IMR-90 (cell line): ENCODE measurements at regions not wholly inside any gene's neighbourhood (a gene's known extent, or its start where the extent isn't known, plus 50 kb on each side); places are given as distances from the start of the nearest gene placed in this dataset.

Experiments
- ATAC-seq: fragments of 200-7000 bp; cut with Tn5 transposase; 2 replicates; pipeline ENCODE4 v1.9.1; 2020; ENCODE audit warnings: low read depth, mild to moderate bottlenecking, moderate library complexity
- BruUV-seq: library from RNA; stranded (reverse); fragments of 400-500 nt; replicated peaks from 2 replicates; lab custom pipeline; 2021; lab: Mats Ljungman, UMichigan
- CTCF ChIA-PET: fragments of 300-600 bp; formaldehyde crosslinking; extraction: SDS; loops from one replicate; lab custom pipeline; 2021; ENCODE audit warnings: antibody characterized with exemption; lab: Yijun Ruan, JAX
- POLR2A ChIA-PET: fragments of 300-600 bp; sonication (Branson Sonifier 250); formaldehyde crosslinking; loops from one replicate; lab custom pipeline; 2022; ENCODE audit warnings: antibody characterized with exemption; ENCODE audit not compliant: unreplicated experiment; lab: Charles Lee
- DNase-seq: peaks from one replicate; pipeline ENCODE4 v3.0.0; 2013
- H2AFZ ChIP-seq: replicated peaks from 2 replicates; pipeline ENCODE3; 2013; ENCODE audit warnings: low read length, mild to moderate bottlenecking; ENCODE audit not compliant: poor library complexity
- H2AK5ac ChIP-seq: 2 replicates; pipeline ENCODE4 v1.6.1; 2013; ENCODE audit warnings: low read depth, low read length, inconsistent platforms
- H2AK9ac ChIP-seq: replicated peaks from 2 replicates; pipeline ENCODE3; 2013; ENCODE audit warnings: mild to moderate bottlenecking, low read depth, low read length, moderate library complexity; ENCODE audit not compliant: poor library complexity
- H2BK120ac ChIP-seq: 2 replicates; pipeline ENCODE4 v1.6.1; 2013; ENCODE audit warnings: low read depth, low read length, inconsistent platforms
- H2BK15ac ChIP-seq: 3 replicates; pipeline ENCODE4 v1.6.1; 2013; ENCODE audit warnings: low read depth, low read length, inconsistent platforms
- H2BK20ac ChIP-seq: 2 replicates; pipeline ENCODE4 v1.6.1; 2013; ENCODE audit warnings: low read depth, mild to moderate bottlenecking, inconsistent platforms, low read length, moderate library complexity
- H2BK5ac ChIP-seq: 2 replicates; pipeline ENCODE4 v1.6.1; 2013; ENCODE audit warnings: mild to moderate bottlenecking, low read depth, low read length, inconsistent platforms; ENCODE audit not compliant: poor library complexity, severe bottlenecking
- H3K14ac ChIP-seq: replicated peaks from 2 replicates; pipeline ENCODE4 v1.6.1; 2013; ENCODE audit warnings: low read depth, low read length, inconsistent platforms
- H3K18ac ChIP-seq: 2 replicates; pipeline ENCODE4 v1.6.1; 2013; ENCODE audit warnings: low read depth, low read length, control low read depth
- H3K23ac ChIP-seq: 2 replicates; pipeline ENCODE4 v1.6.1; 2013; ENCODE audit warnings: low read depth, low read length, inconsistent platforms
- H3K27ac ChIP-seq: 2 replicates; pipeline ENCODE4 v1.5.1; 2013; ENCODE audit warnings: mild to moderate bottlenecking, control low read depth, low read length; ENCODE audit not compliant: insufficient read depth
- H3K27me3 ChIP-seq: 2 replicates; pipeline ENCODE4 v1.6.1; 2013; ENCODE audit warnings: low read length; ENCODE audit not compliant: control insufficient read depth, insufficient read depth
- H3K36me3 ChIP-seq: 2 replicates; pipeline ENCODE4 v1.6.1; 2013; ENCODE audit warnings: low read length, mixed read lengths; ENCODE audit not compliant: control insufficient read depth, insufficient read depth
- H3K4ac ChIP-seq: 2 replicates; pipeline ENCODE4 v1.6.1; 2013; ENCODE audit warnings: low read depth, low read length, inconsistent platforms
- H3K4me1 ChIP-seq: 2 replicates; pipeline ENCODE4 v1.6.1; 2013; ENCODE audit warnings: low read length, mixed read lengths; ENCODE audit not compliant: control insufficient read depth, insufficient read depth
- H3K4me2 ChIP-seq: 2 replicates; pipeline ENCODE4 v1.6.1; 2013; ENCODE audit warnings: low read depth, mild to moderate bottlenecking, control low read depth, low read length, moderate library complexity
- H3K4me3 ChIP-seq: 2 replicates; pipeline ENCODE4 v1.5.1; 2013; ENCODE audit warnings: low read depth, mild to moderate bottlenecking, control low read depth, low read length, moderate library complexity; ENCODE audit not compliant: insufficient read depth
- H3K56ac ChIP-seq: 2 replicates; pipeline ENCODE4 v1.6.1; 2013; ENCODE audit warnings: low read length, inconsistent platforms; ENCODE audit not compliant: insufficient read depth; ENCODE audit errors: extremely low read depth
- H3K79me1 ChIP-seq, 2 experiments: 2 replicates each; pipeline ENCODE4 v1.6.1; 2013; ENCODE audit warnings: low read length in 2 of 2, inconsistent platforms in 1 of 2, low read depth in 1 of 2
- H3K9ac ChIP-seq: 2 replicates; pipeline ENCODE4 v1.6.1; 2013; ENCODE audit warnings: low read depth, low read length, control low read depth
- H3K9me1 ChIP-seq: 2 replicates; pipeline ENCODE4 v1.6.1; 2013; ENCODE audit warnings: low read length, inconsistent platforms; ENCODE audit not compliant: insufficient read depth
- H3K9me3 ChIP-seq: 2 replicates; pipeline ENCODE4 v1.6.1; 2013; ENCODE audit warnings: low read length; ENCODE audit not compliant: control insufficient read depth, insufficient read depth
- H4K20me1 ChIP-seq: 2 replicates; pipeline ENCODE4 v1.6.1; 2013; ENCODE audit warnings: low read length, inconsistent platforms; ENCODE audit not compliant: insufficient read depth
- H4K5ac ChIP-seq: 2 replicates; pipeline ENCODE4 v1.6.1; 2013; ENCODE audit warnings: mild to moderate bottlenecking, low read depth, low read length, control low read depth
- H4K8ac ChIP-seq, 2 experiments: 2 replicates each; pipeline ENCODE4 v1.6.1; 2013; ENCODE audit warnings: low read depth in 2 of 2, low read length in 2 of 2, control low read depth in 1 of 2, inconsistent platforms in 1 of 2
- H4K91ac ChIP-seq: 2 replicates; pipeline ENCODE4 v1.6.1; 2013; ENCODE audit warnings: low read depth, low read length, inconsistent platforms; ENCODE audit not compliant: insufficient read depth
- BHLHE40 ChIP-seq: fragments of 150-350 bp; IDR thresholded peaks from 2 replicates; pipeline ENCODE4 v1.6.1; 2016; ENCODE audit warnings: mild to moderate bottlenecking, low read depth, low read length
- CEBPB ChIP-seq: IDR thresholded peaks from 2 replicates; pipeline ENCODE4 v1.6.1; 2012; ENCODE audit warnings: low read depth, low read length, improper control_type of control experiment
- CHD1 ChIP-seq: IDR thresholded peaks from 2 replicates; pipeline ENCODE4 v1.6.1; 2012; ENCODE audit warnings: low read depth, low read length, improper control_type of control experiment
- CTCF ChIP-seq: conservative IDR thresholded peaks from 2 replicates; pipeline ENCODE4 v1.5.1; 2012; ENCODE audit warnings: mild to moderate bottlenecking, low read depth, low read length, improper control_type of control experiment
- FOS ChIP-seq: fragments of 150-350 bp; IDR thresholded peaks from 2 replicates; pipeline ENCODE4 v1.6.1; 2016; ENCODE audit warnings: low read depth, low read length
- MAFK ChIP-seq: IDR thresholded peaks from 2 replicates; pipeline ENCODE4 v1.6.1; 2012; ENCODE audit warnings: low read depth, low read length, improper control_type of control experiment
- MAZ ChIP-seq: IDR thresholded peaks from 2 replicates; pipeline ENCODE4 v1.6.1; 2012; ENCODE audit warnings: low read depth, mild to moderate bottlenecking, low read length, improper control_type of control experiment, moderate library complexity, borderline replicate concordance
- MXI1 ChIP-seq: IDR thresholded peaks from 2 replicates; pipeline ENCODE4 v1.6.1; 2012; ENCODE audit warnings: low read depth, mild to moderate bottlenecking, low read length, moderate library complexity, borderline replicate concordance
- NFE2L2 ChIP-seq: fragments of 150-350 bp; IDR thresholded peaks from 2 replicates; pipeline ENCODE4 v1.6.1; 2016; ENCODE audit warnings: low read depth, mild to moderate bottlenecking, low read length
- POLR2A ChIP-seq: IDR thresholded peaks from 2 replicates; pipeline ENCODE4 v1.6.1; 2012; ENCODE audit warnings: mild to moderate bottlenecking, low read depth, low read length
- RAD21 ChIP-seq: IDR thresholded peaks from 2 replicates; pipeline ENCODE4 v1.6.1; 2012; ENCODE audit warnings: low read length, improper control_type of control experiment
- RCOR1 ChIP-seq: IDR thresholded peaks from 2 replicates; pipeline ENCODE4 v1.6.1; 2012; ENCODE audit warnings: mild to moderate bottlenecking, low read length, improper control_type of control experiment; ENCODE audit not compliant: insufficient replicate concordance
- RFX5 ChIP-seq: IDR thresholded peaks from 2 replicates; pipeline ENCODE4 v1.8.0; 2012; ENCODE audit warnings: low read depth, mild to moderate bottlenecking, low read length, moderate library complexity
- SMC3 ChIP-seq: fragments of 150-350 bp; IDR thresholded peaks from 2 replicates; pipeline ENCODE4 v1.6.1; 2016; ENCODE audit warnings: low read depth, mild to moderate bottlenecking, antibody characterized with exemption, low read length, moderate library complexity
- WGBS, 2 experiments: methylation state at CpG; one replicate each; pipeline versions ENCODE4 v1.1.5 to v1.1.7; 2013; ENCODE audit warnings: missing lambda C conversion rate in 2 of 2; ENCODE audit not compliant: insufficient read length in 1 of 2; ENCODE audit errors: extremely low coverage in 2 of 2; 5-methylcytosine and 5-hydroxymethylcytosine counted together
- dilution Hi-C: fragments of 300-500 bp; cut with HindIII; formaldehyde crosslinking; loops from one replicate; pipeline ENCODE4 v1.14.3; 2018; ENCODE audit warnings: low sequenced_read_pairs; ENCODE audit not compliant: unreplicated experiment
- in situ Hi-C: fragments of 300-500 bp; cut with MboI; formaldehyde crosslinking; loops from 3 replicates; pipeline ENCODE4 v1.14.3; 2019; ENCODE audit warnings: low sequenced_read_pairs, inconsistent platforms, mixed read lengths
- intact Hi-C: fragments of 100-400 bp; cut with micrococcal nuclease; formaldehyde crosslinking; loops from 2 replicates; pipeline ENCODE4 v1.10.0; 2022
- TF ChIP-seq, protein P1 (sequence below): fragments of 150-350 bp; IDR thresholded peaks from 2 replicates; pipeline ENCODE4 v1.6.1; 2016; ENCODE audit warnings: low read depth, mild to moderate bottlenecking, low read length, moderate library complexity, borderline replicate concordance
- TF ChIP-seq, protein P2 (sequence below): fragments of 150-350 bp; IDR thresholded peaks from 2 replicates; pipeline ENCODE4 v1.6.1; 2017; ENCODE audit warnings: mild to moderate bottlenecking, antibody characterized with exemption, low read length, low read depth

DNA sequence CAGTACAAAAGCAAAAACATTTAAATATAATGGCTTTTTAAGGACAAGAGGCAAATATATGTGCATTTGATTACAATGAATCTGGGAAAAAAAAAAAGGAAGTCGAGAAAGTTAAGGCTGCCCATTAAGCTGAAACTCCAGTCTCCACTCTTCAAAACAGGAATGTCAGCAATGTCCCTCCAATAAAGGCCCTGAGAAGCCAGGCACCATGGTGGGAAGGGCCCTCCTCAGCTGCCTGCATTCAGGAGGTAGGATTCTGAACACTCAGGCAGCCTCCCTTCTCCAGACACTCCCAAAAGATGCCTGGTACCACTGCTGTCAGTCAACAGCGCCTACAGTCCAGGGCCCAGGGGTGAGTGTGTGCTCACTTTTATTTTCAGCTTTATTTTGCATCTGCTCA is 121.3 kb upstream of the MGMT start:
- Histone ChIP-seq H2BK15ac (no peak overlapping the region), H2BK120ac (no peak overlapping the region), H2BK20ac (no peak overlapping the region), H3K4me2 (no peak overlapping the region), H3K36me3 (no peaks in the 10 kb centered on the region), H3K9me3 (peaks cover 25% of the 10 kb centered on the region), H3K14ac (no peak overlapping the region), H2AK5ac (no peak overlapping the region), H3K4me3 (no peak overlapping the region), H2BK5ac (no peak overlapping the region), H3K9ac (no peak overlapping the region), H3K4me1 (no peaks in the 10 kb centered on the region; the same call in 1 of the 2 replicates), H3K18ac (no peak overlapping the region), H3K27ac (no peak overlapping the region), H3K27me3 (no peaks in the 10 kb centered on the region; the same call in 1 of the 2 replicates), H3K79me1 (no peaks in the 10 kb centered on the region), H3K4ac (no peak overlapping the region), H2AFZ (no peak overlapping the region), H4K20me1 (no peaks in the 10 kb centered on the region), H4K91ac (no peak overlapping the region), H2AK9ac (no peak overlapping the region), H4K5ac (no peak overlapping the region), H3K23ac (no peak overlapping the region), H3K9me1 (no peaks in the 10 kb centered on the region), H3K56ac (no peak overlapping the region), H4K8ac (no peak overlapping the region)
- no peak for DNase-seq
- dilution Hi-C loops, result no loop called here
- intact Hi-C loops, result no loop called here
- no CpG with 5 or more reads among the region's 2 CpGs for WGBS, 2 experiments
- ChIA-PET CTCF (no interaction called here), POLR2A (no interaction called here)
- in situ Hi-C loops, result no loop called here
- no peak for ATAC-seq
- TF ChIP-seq CTCF, result no peak
- no peak for TF ChIP-seq RCOR1
- no peak for TF ChIP-seq POLR2A
- no peak for TF ChIP-seq BHLHE40
- TF ChIP-seq, protein P1, sequence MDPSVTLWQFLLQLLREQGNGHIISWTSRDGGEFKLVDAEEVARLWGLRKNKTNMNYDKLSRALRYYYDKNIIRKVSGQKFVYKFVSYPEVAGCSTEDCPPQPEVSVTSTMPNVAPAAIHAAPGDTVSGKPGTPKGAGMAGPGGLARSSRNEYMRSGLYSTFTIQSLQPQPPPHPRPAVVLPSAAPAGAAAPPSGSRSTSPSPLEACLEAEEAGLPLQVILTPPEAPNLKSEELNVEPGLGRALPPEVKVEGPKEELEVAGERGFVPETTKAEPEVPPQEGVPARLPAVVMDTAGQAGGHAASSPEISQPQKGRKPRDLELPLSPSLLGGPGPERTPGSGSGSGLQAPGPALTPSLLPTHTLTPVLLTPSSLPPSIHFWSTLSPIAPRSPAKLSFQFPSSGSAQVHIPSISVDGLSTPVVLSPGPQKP, result no peak
- TF ChIP-seq MXI1, result no peak
- TF ChIP-seq MAZ, result no peak
- no peak for TF ChIP-seq CEBPB
- TF ChIP-seq, protein P2, sequence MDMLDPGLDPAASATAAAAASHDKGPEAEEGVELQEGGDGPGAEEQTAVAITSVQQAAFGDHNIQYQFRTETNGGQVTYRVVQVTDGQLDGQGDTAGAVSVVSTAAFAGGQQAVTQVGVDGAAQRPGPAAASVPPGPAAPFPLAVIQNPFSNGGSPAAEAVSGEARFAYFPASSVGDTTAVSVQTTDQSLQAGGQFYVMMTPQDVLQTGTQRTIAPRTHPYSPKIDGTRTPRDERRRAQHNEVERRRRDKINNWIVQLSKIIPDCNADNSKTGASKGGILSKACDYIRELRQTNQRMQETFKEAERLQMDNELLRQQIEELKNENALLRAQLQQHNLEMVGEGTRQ, result no peak
- no peak for TF ChIP-seq NFE2L2
- no peak for TF ChIP-seq SMC3
- no peak for TF ChIP-seq RFX5
- TF ChIP-seq MAFK, result no peak
- TF ChIP-seq RAD21, result no peak
- TF ChIP-seq FOS, result no peak
- no peak for TF ChIP-seq CHD1
- no TSS peak for BruUV-seq
